ENCODE measurements at regions not wholly inside any gene's neighbourhood (a gene's known extent, or its start where the extent isn't known, plus 50 kb on each side); places are given as distances from the start of the nearest gene placed in this dataset.
"Not testable (repeated sequence)": the region's sequence is repeated elsewhere in the genome, so short reads cannot be mapped to it uniquely, and the experiment has no call there.

DNA sequence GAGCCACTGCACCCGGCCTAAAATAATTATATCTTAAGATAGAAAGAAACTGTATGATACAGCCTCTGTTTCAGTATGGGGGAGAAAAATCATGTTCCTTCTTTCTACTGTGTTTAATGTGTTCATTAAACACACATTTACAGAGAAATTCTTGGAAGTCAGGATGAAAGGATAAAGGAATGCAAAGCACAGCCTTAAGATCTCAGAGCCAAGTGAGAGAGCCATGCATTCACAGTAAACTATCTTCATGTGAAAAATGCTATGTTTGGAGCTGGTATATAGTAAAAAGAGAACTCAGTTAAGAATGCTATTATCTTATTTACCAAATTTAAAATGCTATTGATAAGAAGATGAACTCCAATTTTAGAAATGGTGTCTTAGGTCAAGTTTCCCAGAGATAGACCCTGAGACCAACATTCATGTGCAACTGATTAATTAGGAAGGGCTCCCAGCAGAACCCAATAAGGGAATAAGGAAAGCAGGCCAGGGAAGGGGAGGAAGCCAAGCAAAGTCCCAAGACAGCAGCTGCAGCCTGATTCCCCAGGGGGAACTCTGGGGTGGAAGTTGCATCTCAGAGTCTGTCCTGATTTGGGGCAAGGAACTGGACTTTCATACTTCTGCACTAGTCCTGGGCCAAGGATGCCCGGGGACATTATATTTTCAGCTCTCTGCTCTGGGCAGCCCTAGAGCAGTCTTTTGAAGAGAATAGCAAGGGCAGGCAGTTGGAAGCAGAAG lies 130.0 kb upstream of the ZNF648 start:
- no peak for DNase-seq

DNA sequence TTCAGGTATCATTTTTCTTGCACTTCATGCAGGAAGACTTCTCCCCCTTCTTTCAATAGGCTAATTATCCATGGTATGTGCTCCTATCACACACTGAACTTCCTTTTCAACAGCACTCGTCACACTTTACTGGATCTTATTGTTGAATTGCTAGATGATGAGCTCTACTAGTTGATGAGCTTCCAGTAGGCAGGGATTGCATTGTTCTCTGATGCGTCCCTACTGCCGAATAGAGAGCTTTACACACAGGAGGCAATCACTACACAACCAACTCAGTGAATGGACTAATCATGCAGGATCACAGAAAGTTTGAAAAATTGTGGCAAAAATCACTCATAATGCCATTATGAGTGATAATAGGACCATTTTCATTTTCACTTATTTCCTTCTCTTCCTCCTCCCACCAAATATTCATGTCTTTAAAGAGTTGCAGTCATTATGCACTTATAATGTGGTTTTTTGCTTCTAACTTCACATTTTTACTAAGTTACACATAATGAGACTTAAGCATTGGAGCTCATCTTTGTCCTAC lies 128.1 kb upstream of the ZNF648 start:
- DNase-seq, result no peak

DNA sequence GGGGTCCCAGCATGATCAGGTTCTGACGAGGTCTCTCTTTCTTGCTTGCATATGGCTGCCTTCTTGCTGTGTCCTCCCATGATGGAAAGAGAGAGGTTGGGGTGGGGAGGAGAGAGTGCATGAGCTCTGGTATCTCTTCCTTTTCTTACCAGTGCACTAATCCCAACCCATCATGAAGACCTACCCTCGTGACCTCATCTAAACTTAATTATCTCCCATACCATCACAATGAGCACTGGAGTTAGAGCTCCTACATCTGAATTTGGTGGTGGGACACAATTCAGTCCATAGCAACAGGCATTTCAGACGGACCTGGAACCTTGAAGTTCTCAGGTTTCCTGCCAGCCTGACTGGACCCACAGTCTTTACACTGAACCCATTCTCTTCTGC lies 125.2 kb upstream of the ZNF648 start:
- no peak for DNase-seq

DNA sequence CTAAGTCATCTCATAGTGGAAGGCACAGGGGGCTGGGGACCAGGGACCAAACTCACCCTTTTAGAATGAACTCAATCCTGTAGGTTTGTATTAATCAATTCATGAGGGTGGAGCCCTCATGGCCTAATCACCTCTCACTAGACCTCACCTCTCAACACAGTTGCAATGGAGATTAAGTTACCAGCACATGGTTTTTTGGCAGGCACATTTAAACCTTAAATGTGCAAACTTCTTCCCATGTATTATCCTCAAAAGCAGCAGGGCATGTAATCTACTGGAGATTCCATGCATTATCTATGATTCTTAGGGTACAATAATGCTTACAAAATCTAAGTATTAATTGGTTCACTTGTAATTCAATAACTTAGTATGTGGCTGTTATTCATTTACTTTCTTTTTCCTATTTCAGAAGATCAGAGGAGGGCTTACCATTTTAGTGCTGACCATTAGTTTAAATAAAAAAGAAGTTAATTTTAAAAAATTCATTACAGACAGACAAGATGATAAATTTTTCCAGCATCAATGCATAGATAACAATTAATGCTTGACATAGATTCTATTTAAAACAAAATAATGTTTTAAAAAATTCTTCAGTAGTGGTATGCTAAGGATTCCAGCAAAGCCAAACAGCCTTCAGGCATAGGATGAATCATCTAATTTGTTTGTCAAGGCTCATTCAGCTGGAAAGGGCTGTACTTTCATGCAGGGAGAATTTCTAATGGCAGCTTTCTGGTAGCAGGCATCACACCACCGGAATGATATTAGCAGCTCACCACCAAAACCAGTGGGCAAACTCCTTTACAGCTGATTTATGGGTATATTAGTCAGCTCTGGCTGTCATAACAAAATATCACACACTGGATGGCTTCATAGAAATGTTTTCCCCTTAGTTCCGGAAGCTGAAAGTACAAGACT lies 124.6 kb upstream of the ZNF648 start:
- DNase-seq, result no peak

DNA sequence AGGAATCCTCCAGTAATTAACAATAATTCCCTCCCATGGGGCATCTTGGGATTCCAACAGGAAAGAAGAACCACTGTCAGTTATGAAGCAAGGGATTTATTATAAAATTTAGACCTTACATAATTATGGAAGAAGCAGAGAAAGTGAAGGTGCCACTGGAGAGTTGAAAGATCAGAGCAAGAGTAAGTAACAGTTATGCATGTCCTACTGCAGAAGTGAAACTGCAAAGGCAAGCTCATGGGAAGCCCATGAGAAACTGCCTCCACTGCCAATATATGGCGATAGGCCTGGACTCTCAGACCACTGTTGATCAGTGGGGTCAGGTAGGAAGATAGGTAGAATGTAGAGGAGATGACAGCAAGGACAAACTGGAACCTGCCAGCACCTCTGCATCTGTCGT lies 123.6 kb upstream of the ZNF648 start:
- DNase-seq, result no peak

DNA sequence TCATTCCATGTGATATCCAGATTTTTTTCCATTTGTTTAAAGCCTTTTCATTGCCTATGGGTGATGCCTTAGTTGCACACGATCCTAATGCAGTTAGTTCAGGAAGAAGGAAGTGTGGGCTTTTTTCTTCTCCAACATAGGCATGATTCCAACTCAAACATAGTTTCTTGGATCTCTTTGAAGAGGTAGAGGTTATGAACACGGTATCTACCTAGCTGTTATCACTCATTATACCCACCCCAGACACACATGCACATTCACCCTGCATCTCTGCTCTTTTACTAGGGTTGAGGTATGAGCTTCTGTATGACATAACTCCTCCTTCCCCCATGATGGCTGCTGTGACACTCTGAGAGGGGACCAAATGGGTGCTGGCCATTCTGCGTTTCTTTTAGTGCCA lies 122.1 kb upstream of the ZNF648 start:
- DNase-seq, result no peak

DNA sequence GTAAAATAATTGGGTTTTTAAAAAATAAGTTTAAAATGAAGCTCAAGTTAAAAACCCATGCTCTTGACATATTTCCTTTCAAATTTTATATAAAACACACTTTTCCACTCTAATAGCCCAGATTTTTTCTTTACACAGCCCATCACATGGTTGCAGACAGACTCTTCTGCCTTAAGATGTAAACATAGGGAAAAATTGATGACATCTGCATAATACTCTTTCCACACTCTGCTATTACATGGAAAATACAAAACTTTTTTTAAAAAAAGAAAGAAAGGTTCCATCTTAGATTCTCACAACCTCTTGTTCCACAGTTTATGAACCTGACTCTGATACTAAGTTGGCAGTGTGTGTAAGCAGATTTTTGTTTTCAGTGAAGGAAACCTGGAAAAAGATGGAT lies 120.8 kb upstream of the ZNF648 start:
- DNase-seq, result no peak

DNA sequence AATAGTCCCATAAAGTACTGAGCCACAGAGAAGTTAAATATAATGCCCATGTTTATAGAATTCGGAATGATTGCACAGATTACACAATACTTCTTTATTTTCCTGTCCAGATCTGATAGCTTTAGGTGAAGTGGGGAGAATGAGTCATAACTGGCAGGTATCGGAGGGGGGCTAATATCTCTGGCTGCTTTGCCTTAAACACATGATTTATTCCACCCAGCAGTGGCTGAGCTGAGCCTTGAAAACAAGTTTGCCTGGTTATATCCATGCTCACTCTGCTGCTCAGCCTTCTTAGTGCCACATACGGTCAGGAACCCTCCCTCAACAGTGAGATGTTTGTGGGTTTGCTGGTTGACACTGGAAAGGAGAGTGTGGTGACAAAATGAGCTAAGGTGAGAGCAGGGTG lies 119.7 kb upstream of the ZNF648 start:
- DNase-seq, result no peak

DNA sequence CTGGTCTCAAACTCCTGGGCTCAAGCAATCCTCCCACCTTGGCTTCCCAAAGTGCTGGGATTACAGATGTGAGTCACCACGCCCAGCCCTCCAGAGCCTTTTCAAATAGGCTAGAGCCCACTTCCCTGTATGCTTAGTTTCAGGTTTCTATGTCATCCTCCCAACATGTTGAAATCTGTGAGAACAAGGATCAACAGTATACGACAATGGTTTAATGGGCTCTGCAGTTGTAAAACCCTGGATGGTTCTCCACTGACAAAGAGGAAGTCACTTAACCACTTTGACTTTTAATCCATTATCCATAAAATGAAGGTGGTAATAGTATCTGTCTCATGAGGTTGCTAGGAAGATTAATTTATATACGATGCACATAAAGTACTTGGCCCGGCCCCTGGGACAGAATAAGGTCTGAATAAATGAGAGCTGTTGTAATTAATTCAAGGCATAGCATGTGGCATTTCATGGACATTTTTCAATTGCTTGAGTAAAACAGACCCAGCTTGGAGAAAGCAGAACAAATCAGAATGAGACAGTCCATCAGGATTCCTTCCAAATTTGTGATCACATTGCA lies 113.9 kb upstream of the ZNF648 start:
- no peak for DNase-seq

DNA sequence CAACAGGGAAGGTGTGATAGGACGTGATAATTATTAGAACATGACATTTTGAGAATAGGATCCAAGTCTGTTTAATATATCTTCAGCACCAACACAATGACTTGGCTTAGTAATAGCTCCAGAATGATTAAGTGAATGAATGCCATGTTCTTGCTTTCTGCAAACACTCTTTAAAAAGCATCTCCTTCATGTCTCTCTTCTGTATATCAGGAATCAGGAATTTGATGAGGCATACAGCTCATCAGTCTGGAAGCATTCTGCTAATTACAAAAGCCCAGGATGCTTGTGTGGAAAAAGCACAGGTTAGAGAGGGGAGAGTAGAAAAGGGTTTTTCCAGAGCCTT lies 113.0 kb upstream of the ZNF648 start:
- DNase-seq, result no peak

DNA sequence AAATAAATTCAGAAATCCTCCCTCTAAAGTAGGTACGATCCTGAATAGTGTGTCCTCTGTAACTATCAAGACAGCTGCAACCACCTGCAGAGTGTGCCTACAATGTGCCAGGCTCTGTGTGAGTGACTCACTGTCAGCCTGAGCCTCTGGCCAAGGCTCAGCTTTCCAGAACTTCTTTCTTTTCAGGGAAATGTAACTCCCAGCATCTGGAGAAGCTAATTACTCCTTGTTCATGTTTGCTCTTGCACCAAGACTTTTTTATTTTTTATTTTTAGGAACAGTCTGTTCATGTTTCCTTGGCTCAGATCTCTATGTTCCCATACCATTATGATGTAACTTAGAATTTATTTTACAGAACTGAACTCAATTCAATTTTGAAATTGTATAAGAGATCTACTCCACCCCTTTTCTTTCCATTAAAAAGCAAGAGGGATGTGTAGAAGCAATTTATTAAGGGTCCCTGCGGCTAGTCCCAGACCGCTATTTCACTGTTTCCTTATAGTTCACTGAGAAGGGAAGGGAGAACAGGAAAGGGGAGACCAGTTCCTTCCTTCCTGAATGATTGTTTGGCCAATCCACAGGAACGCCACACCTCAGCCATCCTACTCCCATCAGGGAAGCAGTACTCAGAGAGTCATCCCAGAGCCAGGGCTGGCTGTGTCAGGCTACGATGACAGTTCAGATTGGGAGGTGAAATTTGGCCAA lies 112.4 kb upstream of the ZNF648 start:
- no peak for DNase-seq

DNA sequence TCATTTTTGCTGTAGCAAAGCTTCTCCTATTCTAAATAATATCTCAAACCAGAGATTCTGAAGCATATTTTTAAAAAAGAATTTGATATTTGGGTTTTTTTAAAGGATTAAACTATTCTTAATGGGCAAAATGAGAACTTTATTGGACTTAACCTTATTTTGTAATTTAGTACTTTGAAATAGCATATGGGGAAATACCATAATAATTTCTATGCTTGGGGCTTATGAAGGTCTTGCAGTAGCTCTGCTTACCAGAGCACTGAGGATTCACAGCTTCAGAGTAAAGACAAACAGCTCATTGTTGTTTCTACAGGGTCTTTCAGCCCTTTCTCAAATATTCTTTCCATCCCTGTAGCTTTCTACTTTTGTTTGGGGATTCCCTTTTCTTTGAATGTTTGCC lies 111.2 kb upstream of the ZNF648 start:
- DNase-seq, result no peak

DNA sequence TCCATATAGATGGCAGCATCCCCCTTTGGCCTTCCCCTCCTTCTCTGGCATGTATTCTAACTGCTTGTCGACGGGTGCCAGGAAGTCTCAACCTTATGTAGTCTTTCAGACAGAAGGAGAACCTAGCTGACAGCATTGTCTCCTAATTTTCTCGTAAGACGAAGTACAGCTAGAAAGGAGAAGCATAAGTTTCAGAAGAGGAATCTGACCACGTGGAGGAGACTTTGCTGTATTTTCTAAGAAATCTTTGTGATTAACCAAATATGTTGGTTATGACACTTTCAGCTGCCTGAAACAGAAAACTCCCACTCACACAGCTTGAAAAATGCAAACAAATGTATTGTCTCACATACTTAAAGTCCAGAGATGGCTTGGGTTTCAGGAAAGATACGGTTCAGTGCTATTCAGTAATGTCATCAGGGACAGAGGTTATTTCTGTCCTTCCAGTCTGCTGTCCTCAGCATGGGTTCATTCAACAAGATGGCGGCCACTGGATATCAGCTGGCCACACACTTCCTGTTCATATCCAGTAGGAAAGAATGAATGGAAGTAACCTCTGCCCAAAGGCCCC lies 109.5 kb upstream of the ZNF648 start:
- no peak for DNase-seq

DNA sequence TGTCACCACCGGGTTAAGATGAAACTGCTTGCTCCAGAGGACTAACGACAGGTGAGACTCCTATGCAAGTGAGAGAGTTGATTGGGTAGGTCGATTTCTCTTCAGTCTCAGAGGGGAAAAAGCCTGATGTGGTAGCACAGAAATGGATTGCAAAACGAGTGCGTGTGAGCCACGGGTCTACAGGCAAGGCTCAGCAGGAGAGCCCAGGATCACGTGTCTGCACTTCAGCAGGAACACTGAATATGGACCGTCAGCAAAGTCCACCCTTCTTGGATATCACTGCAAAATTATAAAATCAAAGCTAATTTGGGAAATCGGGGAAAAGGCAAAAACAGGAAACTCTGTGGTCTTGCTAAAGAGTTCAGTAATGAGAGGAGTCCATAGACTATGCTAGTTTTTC lies 107.7 kb upstream of the ZNF648 start:
- no peak for DNase-seq

DNA sequence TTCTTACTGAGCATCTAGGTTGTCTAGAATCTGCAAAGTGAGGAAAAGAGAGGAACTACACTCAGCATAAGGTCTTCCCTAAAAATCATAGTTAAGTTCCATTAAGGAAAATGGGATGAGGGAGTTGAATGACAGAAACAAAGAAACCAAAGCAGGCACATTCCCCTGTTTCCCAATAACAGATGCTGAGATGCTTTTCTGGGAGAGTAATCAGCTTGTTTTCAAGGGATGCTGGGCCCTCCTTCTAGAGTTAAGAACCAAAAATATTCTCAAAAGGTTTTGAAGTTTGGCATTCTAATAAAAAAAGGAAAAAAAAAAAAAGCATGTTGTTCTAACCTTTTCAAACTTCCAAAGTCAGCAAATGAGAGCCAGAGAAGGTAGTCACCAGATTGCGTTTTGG lies 105.2 kb upstream of the ZNF648 start:
- no peak for DNase-seq

DNA sequence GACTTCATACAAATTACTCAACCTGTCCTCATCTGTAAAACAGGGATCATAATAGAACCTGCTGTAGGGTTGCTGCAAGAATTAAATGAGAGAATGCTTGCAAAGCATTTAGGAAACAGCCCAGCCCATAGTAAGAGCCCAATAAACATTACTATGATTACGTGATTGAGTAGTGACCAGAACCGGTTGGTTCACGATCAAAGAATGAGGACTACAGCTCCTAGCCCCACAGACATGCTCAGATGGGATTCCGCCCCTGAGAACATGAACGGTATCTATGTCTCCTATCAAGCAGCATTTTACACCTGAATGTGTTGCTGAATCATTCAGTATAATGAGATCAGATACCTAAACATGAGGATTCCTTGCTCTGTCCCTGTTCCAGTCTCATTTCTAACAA lies 104.8 kb upstream of the ZNF648 start:
- no peak for DNase-seq

DNA sequence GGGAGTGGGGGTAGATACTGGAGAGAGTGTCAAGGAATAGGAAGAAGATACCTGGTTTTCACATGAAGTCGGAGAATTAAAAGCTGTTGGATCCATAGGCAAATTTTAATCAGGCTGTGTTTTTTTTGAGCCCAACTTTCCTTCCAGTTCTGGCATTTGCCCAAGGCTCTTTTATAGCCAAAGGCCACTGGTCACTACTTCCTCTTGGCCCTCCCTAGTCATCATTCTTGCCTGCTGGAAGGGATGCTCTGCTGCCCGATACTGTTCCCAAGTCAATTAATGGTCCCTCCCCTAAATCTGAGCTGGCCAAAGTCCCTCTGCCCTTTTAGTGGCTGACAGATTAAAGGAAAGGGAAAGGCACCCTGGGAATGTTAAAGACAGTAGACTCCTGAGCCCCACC lies 102.8 kb upstream of the ZNF648 start:
- DNase-seq, result no peak

DNA sequence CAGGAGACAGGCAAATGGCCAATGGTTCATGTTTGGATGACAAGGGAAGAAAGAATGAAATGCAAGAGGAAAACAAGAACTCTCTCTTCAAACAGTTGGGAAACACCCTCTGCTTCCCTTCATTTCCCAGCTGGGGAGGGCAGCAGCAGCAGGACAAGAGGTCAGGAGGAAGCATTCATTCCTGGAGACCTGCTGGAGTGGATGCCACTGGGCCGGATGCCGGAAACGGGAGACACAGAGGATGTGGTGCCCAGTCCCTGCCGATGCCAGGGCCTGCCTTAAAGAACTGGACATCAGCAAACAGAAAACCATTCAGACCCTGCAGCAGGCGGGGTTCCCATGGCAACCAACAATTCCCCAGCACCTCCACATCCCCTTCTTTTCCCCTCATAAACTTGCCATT lies 102.3 kb upstream of the ZNF648 start:
- DNase-seq, result no peak

DNA sequence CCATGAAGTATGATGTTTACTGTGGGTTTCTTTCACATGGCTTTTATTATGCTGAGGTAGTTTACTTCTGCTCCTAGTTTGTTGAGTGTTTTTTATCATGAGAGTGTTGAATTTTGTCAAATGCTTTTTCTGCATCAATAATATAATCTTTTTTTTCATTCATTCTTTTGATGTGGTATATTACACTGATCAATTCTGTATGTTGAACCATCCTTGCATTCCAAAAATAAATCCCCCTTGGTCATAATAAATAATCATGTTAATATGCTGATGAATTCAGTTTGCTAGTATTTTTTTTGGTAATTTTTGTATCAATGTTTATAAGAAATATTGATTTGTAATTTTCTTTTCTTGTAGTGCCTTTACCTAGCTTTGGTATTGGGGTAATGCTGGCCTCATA lies 97.9 kb upstream of the ZNF648 start:
- no peak for DNase-seq

DNA sequence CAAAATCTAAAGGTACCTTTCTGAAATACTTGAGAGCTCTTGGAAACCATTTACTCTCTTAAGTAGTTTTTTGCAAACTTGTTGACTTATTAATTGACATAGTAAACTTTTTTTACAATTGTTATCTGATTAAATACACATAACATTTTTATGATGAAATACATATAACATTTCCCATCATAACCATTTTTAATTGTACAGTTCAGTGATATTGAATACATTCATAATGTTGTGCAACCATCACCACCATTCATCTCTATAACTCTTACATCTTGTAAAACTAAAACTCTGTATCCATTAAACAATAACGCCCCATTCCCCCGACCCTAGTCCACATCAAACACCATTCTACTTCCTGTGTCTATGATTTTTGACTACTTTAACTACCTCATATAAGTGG lies 95.7 kb upstream of the ZNF648 start:
- no peak for DNase-seq

DNA sequence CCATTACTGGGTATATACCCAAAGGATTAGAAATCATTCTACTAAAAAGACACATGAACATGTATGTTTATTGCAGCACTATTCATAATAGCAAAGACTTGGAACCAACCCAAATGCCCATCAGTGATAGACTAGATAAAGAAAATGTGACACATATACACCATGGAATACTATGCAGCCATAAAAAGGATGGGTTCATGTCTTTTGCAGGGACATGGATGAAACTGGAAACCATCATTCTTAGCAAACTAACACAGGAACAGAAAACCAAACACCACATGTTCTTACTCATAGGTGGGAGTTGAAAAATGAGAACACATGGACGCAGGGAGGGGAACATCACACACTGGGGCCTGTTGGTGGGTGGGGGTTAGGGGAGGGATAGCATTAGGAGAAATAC lies 92.9 kb upstream of the ZNF648 start:
- DNase-seq, result not testable (repeated sequence)

DNA sequence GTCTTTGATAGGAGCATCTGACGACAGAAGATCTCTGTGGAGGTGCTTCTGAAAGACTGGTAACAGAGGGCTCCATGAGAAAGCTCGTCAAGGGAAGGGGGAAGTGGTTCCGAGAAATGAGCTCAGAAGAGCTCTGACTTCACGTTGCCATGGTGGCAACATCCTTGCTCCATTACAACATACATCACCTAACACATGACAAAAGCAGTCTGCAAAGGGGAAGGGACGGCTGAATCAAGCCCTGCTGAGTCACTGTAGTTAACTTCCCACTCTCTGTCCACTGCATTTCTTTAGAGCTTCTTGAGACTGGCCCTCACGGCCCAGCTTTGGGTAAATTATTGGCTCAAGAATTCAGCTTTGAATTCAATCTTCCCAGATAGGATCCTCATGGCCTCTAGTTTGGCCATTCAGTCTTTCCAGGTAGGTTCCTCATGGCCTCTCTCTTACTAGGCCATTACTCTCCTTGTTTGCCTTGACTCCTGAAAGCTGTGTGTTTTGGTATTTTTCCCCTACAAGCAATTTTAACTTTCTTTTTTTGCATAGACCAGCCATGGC lies 88.0 kb upstream of the ZNF648 start:
- no peak for DNase-seq

DNA sequence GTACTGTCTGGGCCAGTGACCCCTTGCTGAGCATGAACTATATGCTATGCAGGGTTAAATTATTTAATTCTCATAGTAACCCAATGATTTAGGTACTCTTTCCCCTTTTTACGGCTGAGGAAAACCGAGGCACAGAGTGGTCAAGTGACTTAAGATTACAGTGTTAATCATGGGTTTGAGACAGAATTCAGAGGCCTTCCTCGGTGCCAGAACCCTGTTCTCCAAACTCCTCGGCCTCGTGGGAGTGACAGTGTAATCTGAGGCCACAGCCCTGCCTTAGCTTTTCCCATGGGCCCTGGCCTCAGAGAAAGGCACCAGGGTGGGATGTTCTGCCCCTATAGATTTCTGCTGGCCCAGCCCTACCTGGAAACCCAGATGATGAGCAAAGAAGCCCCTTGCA lies 86.4 kb upstream of the ZNF648 start:
- DNase-seq, result no peak

Measured in activated effector memory CD4-positive, alpha-beta T cell treated with anti-CD3 and anti-CD28 coated beads, Interleukin-2, amount 50 U/mL, for 16 hours (primary cell).